ENCODE measurements at regions not wholly inside any gene's neighbourhood (a gene's known extent, or its start where the extent isn't known, plus 50 kb on each side); places are given as distances from the start of the nearest gene placed in this dataset.

- TF ChIP-seq POLR2AphosphoS5 (IDR thresholded peaks at IDR 0.05) (no peak), EP300 (IDR thresholded peaks at IDR 0.05) (no peak), CTCF (IDR thresholded peaks at IDR 0.05) (no peak), POLR2A (IDR thresholded peaks at IDR 0.05) (no peak)
These were observed 81.4 kb upstream of the PIK3R1 start for GRCh38 chr5:68134033-68134668.

Measured in stomach (tissue), 4 donors.